SW 1271 (cell line): ENCODE measurements at regions not wholly inside any gene's neighbourhood (a gene's known extent, or its start where the extent isn't known, plus 50 kb on each side); places are given as distances from the start of the nearest gene placed in this dataset.

ENCODE experiments used
- DNase-seq, 2 experiments: peaks; one replicate each; lab custom pipeline; 2025; lab: John Stamatoyannopoulos, UW

GRCh38 chr3:153072856-153073255 lies 89.2 kb upstream of the RAP2B start:
- no peak for DNase-seq

GRCh38 chr3:153073636-153074035 lies 88.4 kb upstream of the RAP2B start:
- DNase-seq, result no peak

- no peak for DNase-seq
These were observed 83.2 kb upstream of the RAP2B start for GRCh38 chr3:153078826-153079225.

- no peak for DNase-seq
These were observed 82.6 kb upstream of the RAP2B start for GRCh38 chr3:153079386-153079785.

- DNase-seq, result no peak
These were observed 81.2 kb upstream of the RAP2B start for GRCh38 chr3:153080778-153081240.

- DNase-seq, result no peak
These were observed 77.6 kb upstream of the RAP2B start for GRCh38 chr3:153084431-153084830.

- DNase-seq, result no peak
These were observed 74.1 kb upstream of the RAP2B start for GRCh38 chr3:153087595-153088566.

GRCh38 chr3:153089620-153090019 lies 72.4 kb upstream of the RAP2B start:
- no peak for DNase-seq

- DNase-seq, result no peak
These were observed 71.1 kb upstream of the RAP2B start for GRCh38 chr3:153090973-153091372.

- no peak for DNase-seq
These were observed 68.4 kb upstream of the RAP2B start for GRCh38 chr3:153093629-153094028.

GRCh38 chr3:153094386-153094785 lies 67.6 kb upstream of the RAP2B start:
- DNase-seq, result no peak

- no peak for DNase-seq
These were observed 66.6 kb upstream of the RAP2B start for GRCh38 chr3:153095441-153095840.

- no peak for DNase-seq
These were observed 65.3 kb upstream of the RAP2B start for GRCh38 chr3:153096731-153097131.

GRCh38 chr3:153097213-153097612 lies 64.8 kb upstream of the RAP2B start:
- DNase-seq, result no peak

- no peak for DNase-seq
These were observed 62.9 kb upstream of the RAP2B start for GRCh38 chr3:153099131-153099530.

- no peak for DNase-seq
These were observed 58.5 kb upstream of the RAP2B start for GRCh38 chr3:153103406-153103945.

- no peak for DNase-seq
These were observed 52.0 kb upstream of the RAP2B start for GRCh38 chr3:153110041-153110440.

GRCh38 chr3:153111016-153111415 lies 51.0 kb upstream of the RAP2B start:
- no peak for DNase-seq
